HG03442 (cell line): ENCODE measurements at regions not wholly inside any gene's neighbourhood (a gene's known extent, or its start where the extent isn't known, plus 50 kb on each side); places are given as distances from the start of the nearest gene placed in this dataset.
"Not testable (repeated sequence)": the region's sequence is repeated elsewhere in the genome, so short reads cannot be mapped to it uniquely, and the experiment has no call there.

Source experiments
- ATAC-seq: cut with Tn5 transposase; IDR thresholded peaks from one replicate; pipeline ENCODE4 v1.9.1; 2021; ENCODE audit warnings: mild to moderate bottlenecking, moderate library complexity; ENCODE audit not compliant: unreplicated experiment

- no peak for ATAC-seq
Observed at GRCh38 chrY:20042993-20043392, 298.5 kb upstream of the KDM5D start.

- no peak for ATAC-seq
Observed at GRCh38 chrY:20025676-20026075, 281.1 kb upstream of the KDM5D start.

- ATAC-seq, result not testable (repeated sequence)
Observed at GRCh38 chrY:19993410-19993809, 248.9 kb upstream of the KDM5D start.

- no peak for ATAC-seq
Observed at GRCh38 chrY:19973012-19973411, 228.5 kb upstream of the KDM5D start.

GRCh38 chrY:19947702-19948101, 203.2 kb upstream of the KDM5D start:
- no peak for ATAC-seq

- ATAC-seq, result no peak
Observed at GRCh38 chrY:19899011-19899410, 154.5 kb upstream of the KDM5D start.

GRCh38 chrY:19892076-19892964, 147.8 kb upstream of the KDM5D start:
- ATAC-seq, result no peak

- no peak for ATAC-seq
Observed at GRCh38 chrY:19882145-19882544, 137.6 kb upstream of the KDM5D start.

GRCh38 chrY:19869715-19870114, 125.2 kb upstream of the KDM5D start:
- ATAC-seq, result no peak

- no peak for ATAC-seq
Observed at GRCh38 chrY:19869281-19869680, 124.8 kb upstream of the KDM5D start.

- ATAC-seq, result no peak
Observed at GRCh38 chrY:19868647-19869046, 124.1 kb upstream of the KDM5D start.

GRCh38 chrY:19856474-19857135, 112.1 kb upstream of the KDM5D start:
- ATAC-seq, result no peak

- no peak for ATAC-seq
Observed at GRCh38 chrY:19842972-19843371, 98.4 kb upstream of the KDM5D start.

GRCh38 chrY:19824136-19824535, 79.6 kb upstream of the KDM5D start:
- peak; percentile 42 for ATAC-seq

GRCh38 chrY:19818546-19818945, 74.0 kb upstream of the KDM5D start:
- no peak for ATAC-seq

GRCh38 chrY:19816920-19817319, 72.4 kb upstream of the KDM5D start:
- no peak for ATAC-seq

GRCh38 chrY:19816053-19816823, 71.7 kb upstream of the KDM5D start:
- no peak for ATAC-seq
